PFSK-1 (cell line): ENCODE measurements at regions not wholly inside any gene's neighbourhood (a gene's known extent, or its start where the extent isn't known, plus 50 kb on each side); places are given as distances from the start of the nearest gene placed in this dataset.

Experiments used
- POLR2AphosphoS5 ChIP-seq: IDR thresholded peaks from 2 replicates; pipeline ENCODE4 v1.6.1; 2012; ENCODE audit warnings: low read depth, mild to moderate bottlenecking, control low read depth, low read length, moderate library complexity
- TAF1 ChIP-seq: IDR thresholded peaks from 2 replicates; pipeline ENCODE4 v1.6.1; 2012; ENCODE audit warnings: low read length, control low read depth, borderline replicate concordance; ENCODE audit not compliant: insufficient read depth

DNA sequence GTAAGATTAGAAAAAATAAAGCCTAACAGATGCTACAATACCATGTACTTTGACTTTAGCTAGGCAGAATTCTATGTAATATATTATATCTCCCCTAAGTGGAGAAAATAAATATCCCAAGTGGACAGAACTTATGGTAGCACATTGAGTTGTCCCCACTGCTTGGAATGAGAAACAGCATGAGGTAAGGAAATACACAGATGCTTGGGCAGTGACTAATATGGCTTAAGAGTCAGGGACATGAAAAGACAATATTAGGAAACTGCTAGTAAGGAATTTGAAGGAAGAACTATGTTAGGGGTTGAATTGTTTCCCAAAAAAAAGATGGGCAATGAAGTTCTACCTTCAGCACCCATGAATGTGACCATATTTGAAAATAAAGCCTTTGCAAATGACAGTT lies 2265.1 kb downstream of the PCDH7 start:
- TF ChIP-seq TAF1 (no peak), POLR2AphosphoS5 (no peak)
